ENCODE measurements at regions not wholly inside any gene's neighbourhood (a gene's known extent, or its start where the extent isn't known, plus 50 kb on each side); places are given as distances from the start of the nearest gene placed in this dataset.

DNA sequence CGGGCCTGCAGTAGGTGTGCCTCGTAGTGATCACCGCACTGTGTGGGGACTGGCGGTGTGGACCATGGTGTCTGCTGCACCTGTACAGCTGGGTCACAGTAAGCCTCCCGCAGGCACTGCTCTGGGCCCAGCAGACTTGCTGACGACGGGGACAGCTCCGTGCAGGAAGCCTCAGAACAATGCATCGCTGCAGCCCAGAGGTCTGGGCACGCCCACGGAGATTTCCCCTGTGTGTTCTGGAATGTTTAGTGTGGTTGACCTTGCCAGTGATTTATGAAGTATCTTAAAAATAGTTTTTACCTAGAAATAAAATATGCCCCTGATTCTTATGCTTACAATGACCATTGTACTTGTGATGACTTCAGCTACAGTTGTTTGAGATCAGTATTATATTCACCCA lies 59.1 kb upstream of the ZNF32 start:
- H3K27ac ChIP-seq, result no peak overlapping the region
- H3K9me3 ChIP-seq (ENCODE audit: severe bottlenecking), result no peaks in the 10 kb centered on the region
- TF ChIP-seq, protein P1, sequence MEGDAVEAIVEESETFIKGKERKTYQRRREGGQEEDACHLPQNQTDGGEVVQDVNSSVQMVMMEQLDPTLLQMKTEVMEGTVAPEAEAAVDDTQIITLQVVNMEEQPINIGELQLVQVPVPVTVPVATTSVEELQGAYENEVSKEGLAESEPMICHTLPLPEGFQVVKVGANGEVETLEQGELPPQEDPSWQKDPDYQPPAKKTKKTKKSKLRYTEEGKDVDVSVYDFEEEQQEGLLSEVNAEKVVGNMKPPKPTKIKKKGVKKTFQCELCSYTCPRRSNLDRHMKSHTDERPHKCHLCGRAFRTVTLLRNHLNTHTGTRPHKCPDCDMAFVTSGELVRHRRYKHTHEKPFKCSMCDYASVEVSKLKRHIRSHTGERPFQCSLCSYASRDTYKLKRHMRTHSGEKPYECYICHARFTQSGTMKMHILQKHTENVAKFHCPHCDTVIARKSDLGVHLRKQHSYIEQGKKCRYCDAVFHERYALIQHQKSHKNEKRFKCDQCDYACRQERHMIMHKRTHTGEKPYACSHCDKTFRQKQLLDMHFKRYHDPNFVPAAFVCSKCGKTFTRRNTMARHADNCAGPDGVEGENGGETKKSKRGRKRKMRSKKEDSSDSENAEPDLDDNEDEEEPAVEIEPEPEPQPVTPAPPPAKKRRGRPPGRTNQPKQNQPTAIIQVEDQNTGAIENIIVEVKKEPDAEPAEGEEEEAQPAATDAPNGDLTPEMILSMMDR (IDR thresholded peaks at IDR 0.05; ENCODE audit: low read depth, low read length), result no peak
- no peaks in the 10 kb centered on the region for H3K36me3 ChIP-seq
- H3K27me3 ChIP-seq (ENCODE audit: insufficient read depth, low read depth, severe bottlenecking), result peaks cover 49% of the 10 kb centered on the region
- no peak overlapping the region for H3K4me3 ChIP-seq (ENCODE audit: low read depth, low read length)
- DNase-seq, result no peak

DNA sequence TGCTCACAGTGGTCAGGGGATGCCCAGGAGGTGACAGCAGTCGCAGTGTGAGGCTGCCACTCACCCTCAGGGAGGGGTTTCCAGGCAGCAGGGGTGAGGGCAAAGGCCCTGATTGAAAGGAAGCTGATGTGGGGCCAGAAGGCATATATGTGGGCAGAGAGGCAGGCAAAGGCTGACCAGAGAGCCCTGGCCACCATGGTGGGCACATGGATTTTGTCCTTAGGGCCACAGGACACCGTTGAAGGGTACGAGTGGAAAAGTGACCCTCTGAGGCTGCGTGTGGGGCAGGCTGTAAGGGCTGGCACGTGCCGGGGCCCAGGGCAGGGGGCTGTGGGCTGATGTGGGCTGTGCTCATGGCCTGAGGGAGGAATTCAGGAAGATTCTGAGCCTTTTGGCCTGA lies 57.5 kb upstream of the ZNF32 start:
- H3K27ac ChIP-seq, result no peak overlapping the region
- TF ChIP-seq, protein P1 (IDR thresholded peaks at IDR 0.05; ENCODE audit: low read depth, low read length), result no peak
- DNase-seq, result no peak
- no peaks in the 10 kb centered on the region for H3K36me3 ChIP-seq
- no peaks in the 10 kb centered on the region for H3K9me3 ChIP-seq (ENCODE audit: severe bottlenecking)
- peaks cover 37% of the 10 kb centered on the region for H3K27me3 ChIP-seq (ENCODE audit: insufficient read depth, low read depth, severe bottlenecking)
- no peak overlapping the region for H3K4me3 ChIP-seq (ENCODE audit: low read depth, low read length)

DNA sequence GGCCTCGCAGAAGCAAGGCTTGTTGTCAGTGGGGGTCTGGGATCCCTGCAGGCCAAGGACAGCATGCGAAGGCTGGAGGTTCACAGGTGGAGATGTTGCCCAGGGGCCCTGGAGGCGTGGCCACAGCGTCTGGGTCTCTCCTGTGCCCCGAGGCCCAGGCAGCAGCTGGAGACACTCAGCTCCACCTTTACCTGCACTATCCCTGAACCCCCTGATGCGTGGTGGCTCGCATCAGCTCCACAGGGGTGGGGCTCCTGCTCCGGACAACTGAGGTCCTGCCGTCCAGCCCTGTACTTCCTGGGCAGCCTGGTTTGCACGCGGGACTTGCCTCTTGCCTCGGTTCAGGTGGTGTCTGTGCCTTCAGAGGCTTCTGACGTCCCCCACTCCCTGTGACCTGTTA lies 54.6 kb upstream of the ZNF32 start:
- Histone ChIP-seq H3K27me3 (ENCODE audit: insufficient read depth, low read depth, severe bottlenecking) (peaks cover 50% of the 10 kb centered on the region), H3K27ac (no peak overlapping the region), H3K4me3 (ENCODE audit: low read depth, low read length) (no peak overlapping the region), H3K9me3 (ENCODE audit: severe bottlenecking) (no peaks in the 10 kb centered on the region), H3K36me3 (no peaks in the 10 kb centered on the region)
- TF ChIP-seq, protein P1 (IDR thresholded peaks at IDR 0.05; ENCODE audit: low read depth, low read length), result no peak
- no peak for DNase-seq

DNA sequence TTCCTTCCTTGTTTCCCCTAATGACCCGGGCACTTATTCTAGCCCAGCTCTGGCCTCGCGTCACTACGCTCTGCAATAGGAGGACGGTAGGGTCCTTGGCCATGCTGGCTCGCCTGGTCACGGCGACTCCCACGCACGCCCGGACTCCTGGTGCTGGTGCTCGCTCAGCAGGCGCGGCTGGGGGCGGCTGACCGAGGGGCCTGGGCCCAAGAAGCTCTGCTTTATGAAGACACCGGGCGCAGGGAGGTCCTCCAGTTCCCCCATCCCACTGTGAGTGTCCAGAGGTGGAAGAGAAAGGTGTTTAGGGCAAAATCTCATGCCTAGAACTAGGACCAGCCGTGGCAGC lies 54.2 kb upstream of the ZNF32 start:
- no peaks in the 10 kb centered on the region for H3K36me3 ChIP-seq
- DNase-seq, result no peak
- H3K9me3 ChIP-seq (ENCODE audit: severe bottlenecking), result no peaks in the 10 kb centered on the region
- H3K27ac ChIP-seq, result no peak overlapping the region
- TF ChIP-seq, protein P1 (IDR thresholded peaks at IDR 0.05; ENCODE audit: low read depth, low read length), result no peak
- H3K27me3 ChIP-seq (ENCODE audit: insufficient read depth, low read depth, severe bottlenecking), result peaks cover 50% of the 10 kb centered on the region
- H3K4me3 ChIP-seq (ENCODE audit: low read depth, low read length), result no peak overlapping the region

DNA sequence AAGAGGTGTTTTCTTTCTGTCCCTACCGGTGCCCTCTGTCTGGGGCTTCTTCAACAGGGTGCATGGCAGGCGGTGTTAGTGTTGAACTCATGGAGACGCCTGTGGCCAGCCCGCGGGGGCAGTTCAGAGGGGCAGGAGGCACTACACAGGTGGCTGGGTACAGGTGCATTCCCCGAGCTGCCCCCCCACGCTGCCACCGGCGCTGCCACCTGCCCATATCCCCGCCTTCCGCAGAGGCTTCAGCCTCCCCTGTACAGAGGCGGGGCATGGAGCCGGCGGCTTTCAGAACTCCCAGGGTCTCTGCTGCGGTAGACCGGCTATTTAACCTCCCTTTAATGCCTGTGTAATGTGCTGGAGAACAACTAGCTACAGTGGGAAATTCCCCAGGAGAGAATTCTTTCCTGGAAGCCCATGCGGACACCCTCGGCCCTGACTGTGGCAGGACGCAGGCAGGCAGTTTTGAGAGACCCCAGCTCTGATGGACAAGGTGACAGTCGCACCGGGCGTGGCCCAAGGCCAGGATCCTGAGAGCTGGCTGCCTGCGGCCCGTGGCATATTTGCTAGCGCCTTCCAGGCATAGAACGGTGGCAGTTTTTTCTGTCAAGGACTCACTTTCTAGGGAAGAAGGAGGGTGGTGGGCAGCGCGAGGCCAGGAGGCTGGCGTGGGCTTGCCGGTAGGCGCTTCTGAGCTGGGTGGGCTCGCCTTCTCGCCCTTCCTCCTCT lies 53.7 kb upstream of the ZNF32 start:
- Histone ChIP-seq H3K4me3 (ENCODE audit: low read depth, low read length) (no peak overlapping the region), H3K27me3 (ENCODE audit: insufficient read depth, low read depth, severe bottlenecking) (peaks cover 55% of the 10 kb centered on the region), H3K36me3 (no peaks in the 10 kb centered on the region), H3K9me3 (ENCODE audit: severe bottlenecking) (no peaks in the 10 kb centered on the region), H3K27ac (no peak overlapping the region)
- TF ChIP-seq, protein P1 (IDR thresholded peaks at IDR 0.05; ENCODE audit: low read depth, low read length), result no peak
- DNase-seq, result no peak

DNA sequence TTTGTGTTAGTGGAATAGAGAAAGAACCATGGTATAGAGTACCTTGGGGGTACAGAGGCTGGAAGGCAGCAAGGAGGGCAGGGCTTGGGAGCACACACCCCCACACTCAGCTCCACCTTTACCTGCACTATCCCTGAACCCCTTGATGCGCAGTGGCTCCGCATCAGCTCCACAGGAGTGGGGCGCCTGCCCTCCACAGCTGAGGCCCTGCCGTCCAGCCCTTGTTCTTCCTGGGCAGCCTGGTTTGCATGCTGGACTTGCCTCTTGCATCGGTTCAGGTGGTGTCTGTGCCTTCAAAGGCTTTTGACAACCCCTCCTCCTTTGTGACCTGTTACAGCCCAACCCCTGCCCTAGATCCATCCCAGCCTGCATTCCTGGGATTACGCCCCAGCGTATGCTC lies 52.6 kb upstream of the ZNF32 start:
- no peaks in the 10 kb centered on the region for H3K36me3 ChIP-seq
- no peak for DNase-seq
- H3K27me3 ChIP-seq (ENCODE audit: insufficient read depth, low read depth, severe bottlenecking), result peaks cover 60% of the 10 kb centered on the region
- H3K27ac ChIP-seq, result no peak overlapping the region
- TF ChIP-seq, protein P1 (IDR thresholded peaks at IDR 0.05; ENCODE audit: low read depth, low read length), result no peak
- no peak overlapping the region for H3K4me3 ChIP-seq (ENCODE audit: low read depth, low read length)
- no peaks in the 10 kb centered on the region for H3K9me3 ChIP-seq (ENCODE audit: severe bottlenecking)

Data from WERI-Rb-1 (cell line).